ENCODE measurements at regions not wholly inside any gene's neighbourhood (a gene's known extent, or its start where the extent isn't known, plus 50 kb on each side); places are given as distances from the start of the nearest gene placed in this dataset.

DNA sequence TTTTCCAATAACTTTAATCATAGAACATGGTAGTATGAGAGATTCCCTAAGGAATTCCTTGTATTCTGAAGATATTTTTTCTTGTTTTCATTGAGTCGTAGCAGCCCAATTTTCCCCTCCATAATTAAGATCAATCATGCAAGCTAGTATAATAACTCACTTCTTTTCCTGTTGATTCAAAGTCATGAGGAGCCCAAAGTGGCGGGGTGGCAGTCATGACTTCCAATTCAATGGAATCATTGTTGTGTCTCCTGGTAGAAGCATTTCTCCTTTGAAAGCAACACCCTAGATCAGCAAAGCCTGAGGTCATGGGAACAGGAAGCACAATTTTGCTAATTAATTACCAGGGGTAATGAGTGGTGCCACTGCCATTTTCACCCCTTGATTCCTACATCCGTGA is 77.6 kb upstream of the MAGI2 start:
- TF ChIP-seq, protein P1, sequence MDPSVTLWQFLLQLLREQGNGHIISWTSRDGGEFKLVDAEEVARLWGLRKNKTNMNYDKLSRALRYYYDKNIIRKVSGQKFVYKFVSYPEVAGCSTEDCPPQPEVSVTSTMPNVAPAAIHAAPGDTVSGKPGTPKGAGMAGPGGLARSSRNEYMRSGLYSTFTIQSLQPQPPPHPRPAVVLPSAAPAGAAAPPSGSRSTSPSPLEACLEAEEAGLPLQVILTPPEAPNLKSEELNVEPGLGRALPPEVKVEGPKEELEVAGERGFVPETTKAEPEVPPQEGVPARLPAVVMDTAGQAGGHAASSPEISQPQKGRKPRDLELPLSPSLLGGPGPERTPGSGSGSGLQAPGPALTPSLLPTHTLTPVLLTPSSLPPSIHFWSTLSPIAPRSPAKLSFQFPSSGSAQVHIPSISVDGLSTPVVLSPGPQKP (IDR thresholded peaks at IDR 0.05; ENCODE audit: low read depth, low read length), result no peak
- TF ChIP-seq ZNF24 (IDR thresholded peaks at IDR 0.05) (no peak), CHD1 (IDR thresholded peaks at IDR 0.05; ENCODE audit: low read depth, low read length) (no peak), RB1 (IDR thresholded peaks at IDR 0.05; ENCODE audit: borderline replicate concordance) (no peak), SIX5 (IDR thresholded peaks at IDR 0.05; ENCODE audit: low read depth, low read length, severe bottlenecking) (no peak), TAF1 (IDR thresholded peaks at IDR 0.05; ENCODE audit: borderline replicate concordance, low read depth, low read length) (no peak), HDAC2 (IDR thresholded peaks at IDR 0.05) (no peak), POLR2A (IDR thresholded peaks at IDR 0.05; ENCODE audit: low read depth, low read length) (no peak)
- TF ChIP-seq, protein P2, sequence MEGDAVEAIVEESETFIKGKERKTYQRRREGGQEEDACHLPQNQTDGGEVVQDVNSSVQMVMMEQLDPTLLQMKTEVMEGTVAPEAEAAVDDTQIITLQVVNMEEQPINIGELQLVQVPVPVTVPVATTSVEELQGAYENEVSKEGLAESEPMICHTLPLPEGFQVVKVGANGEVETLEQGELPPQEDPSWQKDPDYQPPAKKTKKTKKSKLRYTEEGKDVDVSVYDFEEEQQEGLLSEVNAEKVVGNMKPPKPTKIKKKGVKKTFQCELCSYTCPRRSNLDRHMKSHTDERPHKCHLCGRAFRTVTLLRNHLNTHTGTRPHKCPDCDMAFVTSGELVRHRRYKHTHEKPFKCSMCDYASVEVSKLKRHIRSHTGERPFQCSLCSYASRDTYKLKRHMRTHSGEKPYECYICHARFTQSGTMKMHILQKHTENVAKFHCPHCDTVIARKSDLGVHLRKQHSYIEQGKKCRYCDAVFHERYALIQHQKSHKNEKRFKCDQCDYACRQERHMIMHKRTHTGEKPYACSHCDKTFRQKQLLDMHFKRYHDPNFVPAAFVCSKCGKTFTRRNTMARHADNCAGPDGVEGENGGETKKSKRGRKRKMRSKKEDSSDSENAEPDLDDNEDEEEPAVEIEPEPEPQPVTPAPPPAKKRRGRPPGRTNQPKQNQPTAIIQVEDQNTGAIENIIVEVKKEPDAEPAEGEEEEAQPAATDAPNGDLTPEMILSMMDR (IDR thresholded peaks at IDR 0.05 in 2 of 3, conservative IDR thresholded peaks at IDR 0.05 in 1 of 3; ENCODE audit: control insufficient read depth in 2 of 3, extremely low read depth in 1 of 3, insufficient read depth in 1 of 3, low read depth in 3 of 3, low read length in 3 of 3), result no peak
